ENCODE measurements at regions not wholly inside any gene's neighbourhood (a gene's known extent, or its start where the extent isn't known, plus 50 kb on each side); places are given as distances from the start of the nearest gene placed in this dataset.

DNA sequence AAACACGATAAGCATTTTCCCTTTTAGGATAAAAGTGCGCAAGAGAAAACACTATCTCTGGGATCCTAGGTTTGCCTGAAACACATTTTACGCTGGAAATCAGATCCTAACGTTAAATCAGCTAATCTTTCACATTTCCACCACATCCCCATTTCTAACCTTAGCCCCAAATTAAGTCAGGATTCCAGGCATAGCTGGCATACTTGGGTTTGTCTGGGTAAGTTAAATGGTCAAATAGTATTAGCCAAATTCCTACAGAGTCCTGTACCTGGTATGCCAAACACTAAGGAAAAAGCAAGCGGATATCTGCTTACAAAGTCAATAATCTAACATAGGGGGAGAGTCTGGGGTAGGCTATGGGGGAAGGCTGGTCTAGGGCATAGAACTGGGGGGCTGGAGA lies 557.4 kb upstream of the ZFHX3 start (continued):
- TF ChIP-seq CBX8 (IDR thresholded peaks at IDR 0.05; ENCODE audit: borderline replicate concordance, low read depth, low read length), result no peak
- TF ChIP-seq BCL11A (IDR thresholded peaks at IDR 0.05; ENCODE audit: low read depth in 2 of 2, low read length in 2 of 2), result peak; percentile 37 to 55
- no peak for TF ChIP-seq NANOG (IDR thresholded peaks at IDR 0.05; ENCODE audit: insufficient read depth, low read depth, low read length, poor library complexity, severe bottlenecking)
- no peak for TF ChIP-seq RAD21 (IDR thresholded peaks at IDR 0.05 in 1 of 2, conservative IDR thresholded peaks at IDR 0.05 in 1 of 2; ENCODE audit: low read depth in 2 of 2, low read length in 2 of 2)
- no peak for TF ChIP-seq TAF7 (optimal IDR thresholded peaks at IDR 0.05; ENCODE audit: borderline replicate concordance, low read depth, low read length)
- no peak for TF ChIP-seq JUN (IDR thresholded peaks at IDR 0.05; ENCODE audit: low read depth, low read length)
- 0 out of 2 replicates have a peak, but pooled peaks have one; percentile 57 for TF ChIP-seq TCF12 (IDR thresholded peaks at IDR 0.05; ENCODE audit: low read depth, low read length)
- no peak for TF ChIP-seq YY1 (IDR thresholded peaks at IDR 0.05; ENCODE audit: low read depth, low read length)
- peak; percentile 100 for TF ChIP-seq TEAD4 (IDR thresholded peaks at IDR 0.05; ENCODE audit: low read depth, low read length)
- TF ChIP-seq SP1 (IDR thresholded peaks at IDR 0.05; ENCODE audit: low read depth, low read length), result peak; percentile 87
- no peak; the same call in 1 of the 2 replicates for TF ChIP-seq RBBP5 (IDR thresholded peaks at IDR 0.05; ENCODE audit: borderline replicate concordance, low read depth, low read length)

Data from H1 (cell line).